CD4-positive, alpha-beta T cell treated with Interleukin-4 for 4 hours (primary cell): ENCODE measurements at regions not wholly inside any gene's neighbourhood (a gene's known extent, or its start where the extent isn't known, plus 50 kb on each side); places are given as distances from the start of the nearest gene placed in this dataset.
"Not testable (repeated sequence)": the region's sequence is repeated elsewhere in the genome, so short reads cannot be mapped to it uniquely, and the experiment has no call there.

Experiments used
- DNase-seq: peaks from one replicate; pipeline ENCODE4 v3.0.0-alpha.2; 2020

DNA sequence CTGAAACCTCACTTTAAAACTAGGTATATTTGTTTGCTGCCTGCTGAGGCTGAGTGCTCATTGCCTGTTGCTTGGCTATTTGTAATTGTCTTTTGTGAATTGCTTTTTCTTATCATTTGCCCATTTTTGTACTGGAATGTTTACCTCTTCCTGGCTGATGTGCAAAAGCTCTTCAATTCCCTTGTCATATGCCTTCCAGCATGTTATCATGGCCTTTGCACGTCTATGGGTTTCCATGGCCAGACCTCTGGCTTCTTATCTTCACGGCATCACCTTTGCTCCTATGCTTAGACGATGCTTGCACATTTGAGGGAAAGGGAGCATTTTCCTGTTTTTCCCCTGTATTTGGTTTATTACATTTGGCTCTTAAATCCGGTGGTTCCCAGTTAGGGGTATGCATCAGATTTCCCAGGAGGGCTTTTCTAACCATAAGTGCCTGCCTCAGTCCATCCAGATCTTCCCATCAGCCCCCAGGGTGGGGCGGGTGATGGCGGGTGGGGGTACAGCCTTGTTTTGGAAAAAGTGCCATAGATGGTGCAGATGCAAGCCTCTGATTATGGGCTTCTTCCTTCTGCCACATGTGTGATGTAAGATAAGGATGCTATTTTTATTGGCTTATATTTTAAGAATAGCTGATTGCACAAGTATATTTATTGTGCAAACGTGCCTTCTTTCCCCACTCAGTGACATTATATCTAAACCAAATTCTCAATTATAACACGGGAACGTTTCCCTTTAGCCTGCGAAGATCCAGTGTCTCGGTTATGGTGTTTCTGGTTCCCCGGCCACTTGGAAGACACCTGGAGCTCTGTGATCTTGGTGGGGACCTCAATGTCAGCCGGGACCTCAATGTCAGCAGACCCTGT is 70.6 kb upstream of the SEPTIN5 start:
- no peak for DNase-seq

DNA sequence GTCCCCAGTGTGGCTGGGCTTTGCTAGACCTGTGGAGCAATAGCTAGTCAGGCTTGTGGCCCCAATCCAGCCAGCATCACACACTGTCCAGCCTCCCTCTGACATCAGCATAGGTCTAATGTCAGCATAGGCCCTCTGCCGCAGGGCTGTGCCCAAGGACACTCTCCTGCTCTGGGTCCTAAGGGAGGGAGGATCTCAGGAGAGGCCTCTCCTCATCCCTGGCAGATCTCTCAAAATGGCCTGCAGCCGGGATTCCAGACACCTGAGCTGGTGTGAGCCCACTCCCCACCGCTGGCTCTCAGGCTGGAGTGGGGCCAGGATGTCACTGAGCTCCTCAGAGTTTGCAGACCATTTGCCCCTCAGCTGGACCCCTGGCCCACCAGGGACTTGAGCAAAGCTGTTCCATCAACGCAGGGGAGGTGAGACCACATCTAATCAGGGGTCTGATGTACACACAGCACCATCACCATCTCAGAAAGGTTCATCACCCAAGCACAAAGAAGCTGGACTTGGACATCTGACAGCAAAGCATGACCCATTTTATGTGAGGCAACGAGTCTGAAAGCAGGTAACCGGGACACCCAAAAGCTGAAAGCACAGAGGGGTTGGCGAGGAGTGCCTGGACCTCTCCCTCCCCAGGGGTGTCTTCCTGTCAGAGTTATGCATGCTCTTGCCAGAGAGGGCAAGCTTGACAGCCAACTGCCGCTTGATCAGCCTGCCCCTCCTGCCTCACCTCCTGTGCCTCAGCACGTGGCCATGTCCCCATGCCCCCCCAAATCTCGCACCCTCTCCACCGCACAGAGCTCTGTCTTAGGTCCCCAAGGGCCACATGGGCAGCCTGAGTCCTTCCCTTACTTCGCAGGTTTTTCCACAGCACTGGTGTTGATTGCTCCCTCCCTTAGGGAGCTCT is 69.7 kb upstream of the SEPTIN5 start:
- no peak for DNase-seq

- DNase-seq, result no peak
These were observed 68.9 kb upstream of the SEPTIN5 start for GRCh38 chr22:19645391-19645790.

DNA sequence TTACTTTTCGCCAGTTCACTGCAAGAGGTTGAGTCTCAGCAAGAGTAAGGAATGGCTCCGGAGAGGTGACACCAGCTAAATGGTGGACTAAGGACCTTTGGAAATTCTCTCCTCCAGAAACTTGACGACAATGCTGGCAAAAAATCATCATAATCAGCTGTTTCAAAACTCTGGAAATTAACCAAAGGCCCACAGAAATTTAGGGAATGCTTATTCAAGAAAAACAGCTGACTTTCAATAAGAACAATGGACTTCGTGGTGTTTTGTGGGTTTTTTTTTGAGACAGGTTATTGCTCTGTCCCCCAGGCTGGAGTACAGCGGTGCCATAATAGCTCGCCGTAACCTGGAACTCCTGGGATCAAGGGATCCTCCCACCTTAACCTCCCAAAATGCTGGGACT is 68.4 kb upstream of the SEPTIN5 start:
- DNase-seq, result no peak

DNA sequence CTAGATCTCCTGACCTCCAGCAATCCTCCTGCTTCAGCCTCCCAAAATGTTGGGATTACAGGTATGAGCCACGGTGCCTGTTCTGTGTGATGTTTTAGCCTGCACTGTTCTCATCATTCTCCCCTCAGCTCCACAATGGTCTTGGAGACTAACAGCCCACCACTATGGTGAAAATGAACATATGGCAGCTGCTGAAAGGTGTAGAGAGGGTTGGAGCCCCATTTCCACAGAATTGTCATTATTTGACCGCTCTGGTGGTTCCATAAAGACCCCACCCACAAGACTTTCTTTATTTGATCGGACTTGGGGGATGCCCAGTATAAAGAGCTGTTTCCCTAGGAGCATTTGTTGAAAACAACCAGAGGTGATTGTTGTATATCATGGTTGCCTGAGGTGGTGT is 67.9 kb upstream of the SEPTIN5 start:
- DNase-seq, result no peak

DNA sequence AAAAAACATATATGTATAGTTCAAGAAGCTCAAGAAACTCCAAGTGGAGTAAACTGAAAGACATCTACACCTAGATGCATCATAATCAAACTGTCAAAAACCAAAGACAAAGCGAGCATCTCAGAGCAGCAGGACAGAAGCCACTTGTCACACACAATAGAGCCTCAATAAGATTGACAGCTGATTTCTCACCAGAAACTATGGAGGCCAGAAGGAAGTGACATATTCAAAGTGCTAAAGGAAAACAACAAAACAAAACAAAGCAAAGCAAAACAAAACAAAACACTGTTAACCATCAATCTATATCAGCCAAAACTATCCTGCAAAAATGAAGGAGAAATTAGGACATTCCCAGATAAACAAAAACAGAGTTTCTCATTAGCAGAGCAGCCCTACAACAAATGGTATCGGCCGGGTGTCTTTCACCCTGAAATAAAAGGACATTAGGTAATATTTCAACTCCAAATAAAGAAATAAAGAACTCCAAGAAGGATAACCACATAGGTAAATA is 65.8 kb upstream of the SEPTIN5 start:
- no peak for DNase-seq

- no peak for DNase-seq
These were observed 62.0 kb upstream of the SEPTIN5 start for GRCh38 chr22:19652316-19652715.

- no peak for DNase-seq
These were observed 59.8 kb upstream of the SEPTIN5 start for GRCh38 chr22:19654338-19654987.

GRCh38 chr22:19655399-19655798 is 58.9 kb upstream of the SEPTIN5 start:
- no peak for DNase-seq

DNA sequence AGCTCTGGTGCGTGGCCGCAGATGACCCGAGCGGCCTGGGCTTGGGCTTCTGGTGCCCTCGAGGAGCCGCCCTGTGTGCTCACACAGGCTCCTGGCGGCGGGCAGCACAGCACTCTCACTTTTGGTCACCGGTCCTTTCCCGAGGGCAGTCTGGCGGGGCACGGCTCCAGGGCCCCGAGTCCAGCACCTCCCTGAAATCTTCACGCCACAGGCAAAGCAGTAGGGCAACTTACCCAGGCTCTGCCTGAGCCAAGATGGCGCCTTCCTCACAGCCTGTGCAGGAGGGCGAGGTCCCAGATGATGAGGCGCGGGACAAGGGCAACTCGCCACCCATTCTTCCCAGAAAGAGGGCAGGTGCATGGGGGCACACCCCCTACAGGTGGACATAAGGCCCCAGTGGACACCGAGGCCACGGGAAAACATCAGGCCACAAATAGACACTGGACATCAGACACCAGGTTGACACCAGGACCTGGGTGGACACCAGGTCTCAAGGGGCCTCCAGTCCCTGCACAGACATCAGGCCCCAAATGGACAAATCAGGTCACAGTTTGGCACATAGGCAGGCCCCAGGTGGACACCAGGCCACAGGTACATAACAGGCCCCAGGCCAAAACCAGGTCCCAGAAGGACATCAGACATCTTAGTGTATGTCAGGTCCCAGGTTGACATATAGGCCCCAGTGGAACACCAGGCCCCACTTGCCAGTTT is 57.6 kb upstream of the SEPTIN5 start:
- DNase-seq, result no peak

DNA sequence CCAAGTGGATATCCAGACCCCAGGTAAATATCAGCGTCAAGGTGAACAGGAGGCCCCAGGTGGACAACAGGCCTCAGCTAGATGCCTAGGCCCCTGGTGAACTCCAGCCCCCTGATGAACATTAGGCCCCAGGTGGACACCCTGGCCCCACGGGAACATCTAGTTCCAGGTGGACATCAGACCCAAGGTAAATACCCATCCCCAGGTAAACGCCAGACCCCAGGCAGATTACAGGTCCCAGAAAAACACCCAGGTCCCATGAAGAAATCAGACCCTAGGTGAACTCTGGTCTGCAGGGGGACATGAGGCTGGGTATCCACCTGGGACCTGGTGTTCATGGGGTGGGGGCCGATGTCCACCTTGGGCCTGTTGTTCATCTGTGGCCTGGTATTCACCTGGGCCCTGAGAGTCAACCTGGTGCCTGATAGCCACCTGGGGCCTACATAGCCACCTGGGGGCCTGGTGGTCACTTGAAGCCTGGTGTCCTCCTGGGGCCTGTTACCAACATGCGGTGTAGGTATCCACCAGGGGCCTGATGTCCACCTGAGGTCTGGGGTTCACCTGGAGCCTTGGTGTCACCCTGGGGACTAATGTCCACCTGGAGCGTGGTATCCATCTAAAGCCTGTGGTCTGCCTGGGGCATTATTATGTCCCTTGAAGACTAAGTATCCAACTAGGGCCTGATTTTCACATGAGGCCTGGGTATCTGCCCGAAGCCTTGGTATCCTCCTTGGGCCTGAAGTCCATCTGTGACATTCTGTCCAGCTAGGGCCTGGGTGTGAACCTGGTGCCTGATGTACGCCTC is 56.8 kb upstream of the SEPTIN5 start:
- DNase-seq, result no peak

GRCh38 chr22:19658057-19658966 is 56.0 kb upstream of the SEPTIN5 start:
- no peak for DNase-seq

DNA sequence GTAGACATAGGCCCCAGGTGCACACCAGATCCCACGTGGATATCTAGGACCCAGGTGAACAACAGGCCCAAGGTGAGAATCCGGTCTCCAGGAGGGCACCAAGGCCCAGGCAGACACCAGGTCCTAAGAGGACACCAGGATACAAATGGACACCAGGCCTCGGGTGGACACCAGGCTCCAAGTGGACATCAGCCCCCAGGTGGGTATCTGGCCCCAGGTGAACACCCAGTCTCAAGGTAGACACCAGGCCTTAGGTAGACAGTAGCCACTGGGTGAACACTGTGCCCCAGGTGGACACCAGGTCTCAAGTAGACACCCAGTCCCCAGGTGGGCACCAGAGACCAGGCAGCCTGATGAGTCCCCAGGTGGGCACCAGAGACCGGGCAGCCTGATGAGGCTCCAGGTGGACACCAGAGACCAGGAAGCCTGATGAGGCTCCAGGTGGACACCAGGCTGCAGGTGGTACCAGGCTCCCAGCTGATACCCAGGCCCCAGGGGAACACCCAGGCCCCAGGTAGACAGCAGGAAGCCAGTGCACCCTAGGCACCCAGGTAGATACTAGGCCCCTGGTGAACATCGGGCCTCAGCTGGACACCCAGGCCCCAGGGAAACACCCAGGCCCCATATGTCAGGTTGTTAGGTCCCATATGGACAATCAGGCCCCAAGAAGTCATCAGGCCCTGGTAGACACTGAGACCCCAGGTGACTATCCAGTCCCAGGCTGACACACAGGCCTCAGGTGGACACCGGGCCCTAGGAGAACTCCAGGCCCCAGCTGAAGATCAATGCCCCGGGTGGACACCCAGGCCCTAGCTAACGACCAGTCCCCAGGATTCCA is 55.1 kb upstream of the SEPTIN5 start:
- no peak for DNase-seq

- DNase-seq, result no peak
These were observed 54.4 kb upstream of the SEPTIN5 start for GRCh38 chr22:19659805-19660345.

- DNase-seq, result not testable (repeated sequence)
These were observed 53.7 kb upstream of the SEPTIN5 start for GRCh38 chr22:19660583-19660982.

- DNase-seq, result no peak
These were observed 53.1 kb upstream of the SEPTIN5 start for GRCh38 chr22:19661156-19661555.

DNA sequence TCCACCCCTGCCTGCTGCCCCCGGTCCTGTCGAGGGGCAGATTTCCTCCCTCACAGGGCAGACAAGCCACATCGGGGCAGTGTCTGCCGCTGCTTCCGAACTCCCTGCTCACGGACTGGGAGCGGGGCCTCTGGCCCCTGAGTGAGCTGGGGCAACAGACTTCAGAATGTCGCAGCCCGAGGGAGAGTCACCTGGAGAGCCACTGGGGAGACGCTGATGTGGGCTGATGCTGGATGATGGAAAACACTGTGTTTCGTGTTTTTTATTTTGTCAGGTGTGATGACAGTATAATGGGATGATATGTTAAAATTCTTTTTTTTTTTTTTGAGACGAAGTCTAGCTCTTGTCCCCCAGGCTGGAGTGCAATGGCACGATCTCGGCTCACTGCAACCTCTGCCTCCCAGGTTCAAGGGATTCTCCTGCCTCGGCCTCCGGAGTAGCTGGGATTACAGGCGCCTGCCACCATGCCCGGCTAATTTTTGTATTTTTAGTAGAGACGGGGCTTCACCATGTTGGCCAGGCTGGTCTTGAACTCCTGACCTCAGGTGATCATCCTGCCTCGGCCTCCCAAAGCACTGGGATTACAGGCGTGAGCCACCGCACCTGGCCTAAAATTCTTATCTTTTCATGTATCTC is 52.1 kb upstream of the SEPTIN5 start:
- DNase-seq, result not testable (repeated sequence)

GRCh38 chr22:19663286-19663815 is 51.0 kb upstream of the SEPTIN5 start:
- no peak for DNase-seq
